Endothelial cell of umbilical vein (primary cell): ENCODE measurements at regions not wholly inside any gene's neighbourhood (a gene's known extent, or its start where the extent isn't known, plus 50 kb on each side); places are given as distances from the start of the nearest gene placed in this dataset.

ENCODE experiments used
- BruUV-seq: library from RNA; stranded (reverse); fragments of 400-500 nt; replicated peaks from 2 replicates; lab custom pipeline; 2021; lab: Mats Ljungman, UMichigan
- CTCF ChIA-PET: fragments of 300-600, 350-600 bp; sonication (Branson Sonifier 250); formaldehyde crosslinking; loops from one replicate; lab custom pipeline; 2021; ENCODE audit warnings: antibody characterized with exemption, inconsistent platforms; lab: Charles Lee
- POLR2A ChIA-PET: fragments of 300-600, 350-600 bp; sonication (Branson Sonifier 250); formaldehyde crosslinking; loops from one replicate; lab custom pipeline; 2021; ENCODE audit warnings: antibody characterized with exemption, inconsistent platforms; lab: Charles Lee
- DNase-seq: peaks from one replicate; pipeline ENCODE4 v3.0.0-alpha.2; 2011; ENCODE audit warnings: low read depth, low spot score
- FAIRE-seq: peaks from 2 replicates; lab custom pipeline; 2011; peaks lifted over from hg19 to GRCh38; lab: Jason Lieb, UNC
- H2AFZ ChIP-seq: 2 replicates; pipeline ENCODE4 v1.6.0; 2012; ENCODE audit warnings: low read depth, low read length, control low read depth, inconsistent platforms
- H3K27ac ChIP-seq: 2 replicates; pipeline ENCODE4 v1.5.1; 2011; ENCODE audit warnings: low read depth, mild to moderate bottlenecking, control low read depth, low read length, moderate library complexity; ENCODE audit not compliant: insufficient read depth
- H3K27me3 ChIP-seq, 2 experiments: 2 replicates each; pipeline versions ENCODE4 v1.6.0 to v1.6.1; 2011; ENCODE audit warnings: low read length in 2 of 2, mixed read lengths in 1 of 2; ENCODE audit not compliant: control insufficient read depth in 2 of 2, insufficient read depth in 2 of 2
- H3K36me3 ChIP-seq, 2 experiments: 2 replicates in 1 of 2; 3 replicates in 1 of 2; pipeline ENCODE4 v1.5.1; 2011; ENCODE audit warnings: low read length in 2 of 2, mild to moderate bottlenecking in 1 of 2, moderate library complexity in 1 of 2; ENCODE audit not compliant: control insufficient read depth in 2 of 2, insufficient read depth in 2 of 2; ENCODE audit errors: extremely low read depth in 1 of 2
- H3K4me1 ChIP-seq: 3 replicates; pipeline ENCODE4 v1.5.1; 2011; ENCODE audit warnings: mild to moderate bottlenecking, low read length; ENCODE audit not compliant: control insufficient read depth, insufficient read depth; ENCODE audit errors: extremely low read depth
- H3K4me2 ChIP-seq: 2 replicates; pipeline ENCODE4 v1.6.1; 2011; ENCODE audit warnings: low read length, control low read depth, mixed read lengths; ENCODE audit not compliant: insufficient read depth
- H3K4me3 ChIP-seq, 3 experiments: fragments of 200-600 bp in 1 of 3; sonication (generic), shearing (Covaris generic) in 1 of 3; replicated peaks in 1 of 3; 2 replicates each; pipeline ENCODE4 v1.5.1; 2011 to 2016; ENCODE audit warnings: control low read depth in 3 of 3, low read length in 3 of 3, mild to moderate bottlenecking in 2 of 3, inconsistent platforms in 1 of 3, low read depth in 1 of 3, moderate library complexity in 1 of 3; ENCODE audit not compliant: insufficient read depth in 1 of 3
- H3K79me2 ChIP-seq: 2 replicates; pipeline ENCODE4 v1.6.0; 2012; ENCODE audit warnings: low read length, inconsistent platforms; ENCODE audit not compliant: control insufficient read depth, insufficient read depth
- H3K9ac ChIP-seq: replicated peaks from 2 replicates; pipeline ENCODE3; 2011; ENCODE audit warnings: low read length, control low read depth; ENCODE audit not compliant: insufficient read depth; ENCODE audit errors: extremely low read depth
- H3K9me1 ChIP-seq: replicated peaks from 3 replicates; pipeline ENCODE4 v1.6.0; 2011; ENCODE audit warnings: mild to moderate bottlenecking, low read length; ENCODE audit not compliant: control insufficient read depth, insufficient read depth; ENCODE audit errors: extremely low read depth
- H3K9me3 ChIP-seq: replicated peaks from 2 replicates; pipeline ENCODE4 v1.5.1; 2012; ENCODE audit warnings: low read length, inconsistent platforms; ENCODE audit not compliant: control insufficient read depth, insufficient read depth
- H4K20me1 ChIP-seq: replicated peaks from 2 replicates; pipeline ENCODE3; 2011; ENCODE audit warnings: mild to moderate bottlenecking, low read length; ENCODE audit not compliant: control insufficient read depth, insufficient read depth; ENCODE audit errors: extremely low read depth
- EZH2 ChIP-seq: IDR thresholded peaks from 2 replicates; pipeline ENCODE4 v1.6.1; 2012; ENCODE audit warnings: borderline replicate concordance, low read depth, mild to moderate bottlenecking, moderate library complexity, low read length, inconsistent platforms; ENCODE audit not compliant: severe bottlenecking
- GATA2 ChIP-seq: IDR thresholded peaks from 2 replicates; pipeline ENCODE4 v1.7.0; 2011; ENCODE audit warnings: low read depth, mild to moderate bottlenecking, moderate library complexity, mixed read lengths, low read length; ENCODE audit not compliant: insufficient read length, insufficient read depth
- dilution Hi-C: fragments of 300-500 bp; cut with MboI; formaldehyde crosslinking; loops from one replicate; pipeline ENCODE4 v1.15.0; 2019; ENCODE audit warnings: low sequenced_read_pairs; ENCODE audit not compliant: extremely low pct_ligation_motif_present
- intact Hi-C: fragments of 100-400 bp; cut with micrococcal nuclease; formaldehyde crosslinking; loops from one replicate; pipeline ENCODE4 v1.10.0; 2022
- TF ChIP-seq, protein P1 (sequence below): IDR thresholded peaks from 2 replicates; pipeline ENCODE4 v1.6.1; 2011; ENCODE audit not compliant: insufficient read depth, insufficient read length
- TF ChIP-seq, protein P2 (sequence below), 2 donors: IDR thresholded peaks; 1 replicate in 1 of 2; 2 replicates in 1 of 2; pipeline ENCODE4 v1.5.1; 2011; ENCODE audit warnings: low read length in 2 of 2, mild to moderate bottlenecking in 2 of 2, moderate library complexity in 2 of 2, control low read depth in 1 of 2, inconsistent platforms in 1 of 2, low read depth in 1 of 2; ENCODE audit not compliant: insufficient read depth in 1 of 2; ENCODE audit errors: extremely low read depth in 1 of 2

DNA sequence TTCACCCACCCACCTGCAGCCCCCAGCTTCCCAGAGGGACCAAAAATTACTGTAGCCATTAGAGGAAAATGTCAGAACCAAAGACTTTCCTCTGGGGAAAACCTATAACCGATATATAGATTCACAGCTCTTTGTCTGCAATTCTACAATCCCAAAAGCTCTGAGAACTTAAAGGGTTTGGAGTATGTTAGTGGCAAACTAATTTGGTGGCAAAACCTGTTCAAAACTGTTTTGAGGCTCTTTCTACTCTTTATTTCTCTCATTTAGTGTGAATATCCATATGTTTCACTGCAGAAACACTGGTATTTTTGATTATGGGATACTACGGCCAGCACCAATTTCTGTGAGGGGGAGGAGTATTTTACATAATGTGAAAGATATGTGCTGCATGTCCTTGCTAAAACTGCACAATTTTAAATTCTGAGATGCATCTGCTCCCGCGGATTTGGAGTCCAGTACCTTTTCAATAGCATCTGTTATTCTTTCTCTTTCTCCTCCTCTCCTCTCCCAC, 87.5 kb upstream of the MTNR1B start:
- dilution Hi-C loops, result no loop called here
- CTCF ChIA-PET, result no interaction called here
- no peak overlapping the region for H3K27ac ChIP-seq
- no peaks in the 10 kb centered on the region for H3K4me1 ChIP-seq
- no peaks in the 10 kb centered on the region for H3K9me1 ChIP-seq
- POLR2A ChIA-PET, result no interaction called here
- H3K4me3 ChIP-seq, result no peak overlapping the region
- H3K9me3 ChIP-seq, result no peaks in the 10 kb centered on the region
- no peak for TF ChIP-seq GATA2
- TF ChIP-seq, protein P1, sequence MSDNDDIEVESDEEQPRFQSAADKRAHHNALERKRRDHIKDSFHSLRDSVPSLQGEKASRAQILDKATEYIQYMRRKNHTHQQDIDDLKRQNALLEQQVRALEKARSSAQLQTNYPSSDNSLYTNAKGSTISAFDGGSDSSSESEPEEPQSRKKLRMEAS, result no peak
- TF ChIP-seq EZH2, result no peak
- TF ChIP-seq, protein P2, sequence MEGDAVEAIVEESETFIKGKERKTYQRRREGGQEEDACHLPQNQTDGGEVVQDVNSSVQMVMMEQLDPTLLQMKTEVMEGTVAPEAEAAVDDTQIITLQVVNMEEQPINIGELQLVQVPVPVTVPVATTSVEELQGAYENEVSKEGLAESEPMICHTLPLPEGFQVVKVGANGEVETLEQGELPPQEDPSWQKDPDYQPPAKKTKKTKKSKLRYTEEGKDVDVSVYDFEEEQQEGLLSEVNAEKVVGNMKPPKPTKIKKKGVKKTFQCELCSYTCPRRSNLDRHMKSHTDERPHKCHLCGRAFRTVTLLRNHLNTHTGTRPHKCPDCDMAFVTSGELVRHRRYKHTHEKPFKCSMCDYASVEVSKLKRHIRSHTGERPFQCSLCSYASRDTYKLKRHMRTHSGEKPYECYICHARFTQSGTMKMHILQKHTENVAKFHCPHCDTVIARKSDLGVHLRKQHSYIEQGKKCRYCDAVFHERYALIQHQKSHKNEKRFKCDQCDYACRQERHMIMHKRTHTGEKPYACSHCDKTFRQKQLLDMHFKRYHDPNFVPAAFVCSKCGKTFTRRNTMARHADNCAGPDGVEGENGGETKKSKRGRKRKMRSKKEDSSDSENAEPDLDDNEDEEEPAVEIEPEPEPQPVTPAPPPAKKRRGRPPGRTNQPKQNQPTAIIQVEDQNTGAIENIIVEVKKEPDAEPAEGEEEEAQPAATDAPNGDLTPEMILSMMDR (IDR thresholded peaks at IDR 0.05; ENCODE audit: extremely low read depth in 1 of 2, insufficient read depth in 1 of 2, low read depth in 1 of 2, low read length in 2 of 2), result no peak
- FAIRE-seq (no peak), DNase-seq (no peak)
- no peaks in the 10 kb centered on the region for H3K27me3 ChIP-seq
- no peak overlapping the region for H2AFZ ChIP-seq
- intact Hi-C loops, result loop anchor here (10.0 kb wide), 1 partner anchor 1367 kb away; no protein-coding TSS in a partner anchor
- H3K4me2 ChIP-seq, result no peak overlapping the region
- no peaks in the 10 kb centered on the region for H3K79me2 ChIP-seq
- H3K36me3 ChIP-seq, result no peaks in the 10 kb centered on the region
- no peaks in the 10 kb centered on the region for H4K20me1 ChIP-seq
- H3K9ac ChIP-seq, result no peak overlapping the region
- no TSS peak for BruUV-seq
